GM19240 (cell line): ENCODE measurements at regions not wholly inside any gene's neighbourhood (a gene's known extent, or its start where the extent isn't known, plus 50 kb on each side); places are given as distances from the start of the nearest gene placed in this dataset.
"Not testable (repeated sequence)": the region's sequence is repeated elsewhere in the genome, so short reads cannot be mapped to it uniquely, and the experiment has no call there.

Experiments
- DNase-seq: peaks from one replicate; pipeline ENCODE4 v3.0.0; 2011; ENCODE audit warnings: low spot score; ENCODE audit not compliant: insufficient read length

- DNase-seq = no peak
These were observed 110.9 kb upstream of the PWP1 start for GRCh38 chr12:107574691-107575090.

GRCh38 chr12:107580750-107581618, 104.6 kb upstream of the PWP1 start:
- DNase-seq = no peak

GRCh38 chr12:107581619-107582015, 104.0 kb upstream of the PWP1 start:
- no peak for DNase-seq

- DNase-seq = no peak
These were observed 102.0 kb upstream of the PWP1 start for GRCh38 chr12:107583551-107583950.

- DNase-seq = no peak
These were observed 101.0 kb upstream of the PWP1 start for GRCh38 chr12:107584563-107584962.

GRCh38 chr12:107586256-107586970, 99.2 kb upstream of the PWP1 start:
- no peak for DNase-seq

GRCh38 chr12:107590413-107590812, 95.2 kb upstream of the PWP1 start:
- DNase-seq = no peak

GRCh38 chr12:107590814-107591375, 94.7 kb upstream of the PWP1 start:
- no peak for DNase-seq

- no peak for DNase-seq
These were observed 91.8 kb upstream of the PWP1 start for GRCh38 chr12:107593713-107594381.

- DNase-seq = no peak
These were observed 90.6 kb upstream of the PWP1 start for GRCh38 chr12:107594995-107595394.

GRCh38 chr12:107597695-107598410, 87.7 kb upstream of the PWP1 start:
- no peak for DNase-seq

- no peak for DNase-seq
These were observed 86.7 kb upstream of the PWP1 start for GRCh38 chr12:107598906-107599305.

- no peak for DNase-seq
These were observed 84.9 kb upstream of the PWP1 start for GRCh38 chr12:107600581-107601144.

GRCh38 chr12:107602446-107602845, 83.2 kb upstream of the PWP1 start:
- no peak for DNase-seq

- DNase-seq = no peak
These were observed 80.3 kb upstream of the PWP1 start for GRCh38 chr12:107605293-107605692.

- DNase-seq = peak; percentile 76
These were observed 77.9 kb upstream of the PWP1 start for GRCh38 chr12:107607464-107608392.

GRCh38 chr12:107608779-107609178, 76.8 kb upstream of the PWP1 start:
- not testable (repeated sequence) for DNase-seq

GRCh38 chr12:107610021-107610859, 75.4 kb upstream of the PWP1 start:
- peak; percentile 13 for DNase-seq

GRCh38 chr12:107612508-107612907, 73.1 kb upstream of the PWP1 start:
- DNase-seq = no peak
